Stimulated activated CD8-positive, alpha-beta memory T cell treated with anti-CD3 and anti-CD28 coated beads, Interleukin-12 subunit alpha, Interleukin-12 subunit beta, amount 100 ng/mL, for 24 hours (primary cell): ENCODE measurements at regions not wholly inside any gene's neighbourhood (a gene's known extent, or its start where the extent isn't known, plus 50 kb on each side); places are given as distances from the start of the nearest gene placed in this dataset.
"Not testable (repeated sequence)": the region's sequence is repeated elsewhere in the genome, so short reads cannot be mapped to it uniquely, and the experiment has no call there.

Source experiments
- DNase-seq: peaks from one replicate; pipeline ENCODE4 v3.0.0-alpha.2; 2020; ENCODE audit errors: extremely low read depth

DNA sequence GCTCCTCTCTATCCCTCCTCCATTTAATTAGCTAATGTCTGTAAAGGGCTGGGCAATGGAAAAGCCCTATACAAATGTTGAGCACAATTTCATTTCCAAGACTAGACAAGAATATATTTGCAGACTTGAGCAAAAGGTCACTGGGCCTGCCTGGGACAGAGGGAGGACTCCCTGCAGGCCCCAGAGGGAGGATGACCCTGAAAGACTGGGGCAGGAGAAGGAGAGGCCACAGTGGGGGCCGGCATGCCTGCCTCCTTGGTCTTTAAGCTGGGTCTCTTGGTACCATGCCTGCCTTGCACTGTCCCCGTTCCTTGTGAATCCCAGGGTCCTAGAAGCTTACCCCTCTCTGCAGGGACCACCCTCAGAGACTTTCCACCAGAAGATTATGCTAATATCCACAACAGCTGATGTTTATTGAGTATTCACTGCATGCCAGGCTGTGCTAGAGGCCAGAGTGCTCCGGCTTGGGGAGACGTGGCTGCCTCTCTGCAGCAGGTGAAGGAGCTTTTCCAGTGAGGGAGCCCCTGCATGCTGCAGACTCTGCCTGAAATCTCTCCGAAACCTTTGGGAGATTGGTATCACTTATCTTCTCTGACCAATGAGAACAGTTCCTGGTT lies 72.7 kb upstream of the HSPA9 start:
- no peak for DNase-seq

DNA sequence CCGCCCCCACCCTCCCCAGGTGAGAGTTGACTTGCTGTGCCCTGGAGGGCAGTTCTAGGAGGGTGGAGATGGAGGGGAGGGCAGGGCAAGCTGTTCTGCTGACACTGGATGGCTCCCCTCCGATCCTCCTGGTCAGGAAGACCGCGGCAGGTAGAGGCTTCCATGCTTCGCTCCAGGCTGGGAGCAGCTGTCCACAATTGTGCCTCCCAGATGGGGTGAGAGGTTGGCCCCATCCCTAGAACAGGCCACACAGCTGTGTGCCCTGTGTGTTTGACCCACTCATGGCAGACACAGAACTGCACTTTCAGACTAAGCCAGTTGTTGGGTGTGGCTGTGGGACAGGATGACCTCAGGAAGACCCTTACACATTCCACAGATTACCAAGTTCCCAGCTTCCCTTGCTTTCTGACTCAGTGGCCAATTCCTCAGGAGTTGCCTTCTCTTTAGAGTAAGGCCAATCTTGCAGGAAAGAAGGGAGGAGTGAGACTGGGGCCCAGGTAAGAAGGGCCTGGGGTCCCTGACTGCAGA lies 72.1 kb upstream of the HSPA9 start:
- DNase-seq = no peak

DNA sequence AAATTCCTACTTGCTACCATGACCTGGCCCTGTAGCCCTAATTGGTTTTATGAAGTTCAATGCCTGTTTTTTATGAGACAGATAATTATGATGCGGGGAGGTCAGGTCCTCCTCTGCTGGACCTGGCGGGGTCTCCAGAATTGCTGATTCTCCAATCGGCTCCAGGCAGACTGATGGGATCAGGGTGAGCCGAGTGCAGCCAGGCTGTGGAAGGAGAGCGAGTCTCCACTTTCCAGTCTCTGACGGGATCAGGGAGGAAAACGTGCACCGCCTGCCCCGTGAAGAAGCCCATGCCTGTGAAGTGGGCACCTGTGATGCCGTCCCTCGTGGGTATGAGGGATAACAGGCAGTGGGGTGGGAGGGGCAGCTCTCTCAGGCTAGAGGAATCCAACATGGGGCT lies 71.5 kb upstream of the HSPA9 start:
- no peak for DNase-seq

DNA sequence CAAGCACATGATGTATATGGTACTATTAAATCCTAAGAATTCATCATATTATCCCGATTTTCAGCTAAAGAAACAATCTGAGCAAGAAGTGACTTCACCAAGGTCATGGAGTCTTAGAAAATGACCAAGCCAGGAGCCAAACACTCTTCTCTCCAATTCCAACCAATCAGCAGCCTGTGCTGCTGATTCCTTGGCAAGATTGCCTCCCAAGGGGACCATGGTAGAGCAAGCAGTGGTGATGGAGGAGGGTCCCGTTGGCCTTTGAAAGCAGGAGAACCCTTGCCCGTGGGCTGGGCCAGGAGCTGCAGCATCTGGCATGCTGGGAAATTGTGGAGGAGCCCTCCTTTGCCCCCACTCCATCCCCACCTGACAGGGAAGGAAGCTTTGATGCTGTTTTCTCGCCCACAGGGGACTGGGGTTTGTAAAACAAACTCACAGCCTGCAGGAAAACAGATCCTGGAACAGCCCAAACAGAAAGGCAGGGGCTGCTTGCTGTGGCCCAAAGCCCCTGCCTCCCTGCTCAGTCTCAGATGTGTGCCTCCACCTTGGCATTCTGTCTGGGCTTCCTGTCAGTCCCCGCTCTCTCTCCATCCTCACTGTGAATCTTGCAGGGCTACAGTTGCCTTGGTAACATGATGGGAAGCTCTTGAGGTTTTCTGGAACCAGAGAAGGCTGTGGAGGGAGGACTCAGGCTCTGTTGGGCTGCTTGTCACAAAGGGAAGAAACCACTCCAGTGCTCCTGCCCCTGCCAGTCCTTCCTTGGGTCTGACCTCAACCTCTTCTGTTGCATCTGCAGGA lies 70.8 kb upstream of the HSPA9 start:
- DNase-seq = no peak

DNA sequence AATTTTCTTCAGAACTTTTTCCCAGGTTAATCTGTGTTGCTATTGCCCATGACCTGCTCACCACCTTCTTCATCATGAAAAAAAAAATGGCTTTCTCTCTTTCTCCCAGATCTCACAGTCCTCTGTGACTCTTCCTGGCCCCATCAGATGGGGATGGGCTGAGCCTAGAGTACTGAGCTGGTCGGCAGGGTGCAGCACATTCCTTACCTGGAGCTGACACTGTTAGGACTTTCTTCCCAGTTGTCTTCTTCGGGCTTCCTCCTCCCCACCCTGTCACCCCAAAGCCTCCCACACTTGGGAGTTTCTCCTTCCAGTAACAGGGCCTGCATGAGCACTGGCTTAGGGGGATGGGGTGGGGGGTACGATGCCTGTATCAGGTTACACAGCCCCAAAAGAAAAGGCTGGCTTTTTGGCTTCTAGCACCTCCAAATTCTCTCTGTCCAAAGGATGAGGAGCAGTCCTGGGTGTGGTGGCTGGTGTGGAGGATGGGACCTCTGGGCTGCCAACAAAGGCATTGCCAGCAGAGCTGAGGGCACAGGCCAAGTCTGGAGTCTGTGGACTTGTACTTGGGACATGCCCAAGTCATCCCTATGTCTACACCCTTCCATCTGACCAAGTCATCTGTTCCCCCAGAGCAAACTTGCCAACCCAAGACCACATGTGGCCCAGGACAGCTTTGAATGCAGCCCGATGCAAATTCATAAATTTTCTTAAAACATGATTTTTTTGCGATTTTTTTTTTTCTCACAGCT lies 68.0 kb upstream of the HSPA9 start:
- DNase-seq = no peak

DNA sequence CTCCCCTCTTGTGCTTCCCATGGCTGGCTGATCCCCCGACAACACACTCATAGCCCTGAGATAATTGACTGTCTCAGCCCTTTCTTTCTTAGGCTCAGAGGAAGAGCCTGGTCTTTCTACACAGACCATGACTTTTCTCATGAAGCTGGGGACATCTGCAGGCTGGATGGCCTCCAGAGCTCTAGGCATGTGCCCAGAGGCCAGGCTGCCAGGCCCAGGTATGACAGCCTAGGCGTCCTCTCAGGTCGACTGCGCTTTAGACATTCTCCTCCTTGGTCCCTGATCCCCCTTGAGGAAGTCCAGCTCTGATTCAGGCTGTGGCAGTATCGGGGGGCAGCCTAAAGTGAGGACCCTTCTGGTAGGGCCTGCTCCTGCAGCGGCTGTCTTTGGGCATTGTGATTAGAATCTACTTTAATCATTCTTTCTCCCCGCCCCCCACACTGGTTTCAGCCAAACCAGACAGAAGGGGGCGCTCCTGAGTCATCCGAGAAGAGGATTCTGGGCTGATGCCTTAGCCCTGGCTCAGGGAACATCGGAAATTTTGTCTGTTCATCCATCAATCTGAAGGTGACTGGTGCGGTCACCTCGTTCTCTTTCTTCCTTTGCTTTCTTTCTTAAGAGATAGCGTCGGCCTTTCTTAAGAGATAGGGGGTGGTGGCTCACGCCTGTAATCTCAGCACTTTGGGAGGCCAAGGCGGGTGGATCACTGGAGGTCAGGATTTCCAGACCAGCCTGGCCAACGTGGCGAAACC lies 66.5 kb upstream of the HSPA9 start:
- peak; percentile 45 for DNase-seq

DNA sequence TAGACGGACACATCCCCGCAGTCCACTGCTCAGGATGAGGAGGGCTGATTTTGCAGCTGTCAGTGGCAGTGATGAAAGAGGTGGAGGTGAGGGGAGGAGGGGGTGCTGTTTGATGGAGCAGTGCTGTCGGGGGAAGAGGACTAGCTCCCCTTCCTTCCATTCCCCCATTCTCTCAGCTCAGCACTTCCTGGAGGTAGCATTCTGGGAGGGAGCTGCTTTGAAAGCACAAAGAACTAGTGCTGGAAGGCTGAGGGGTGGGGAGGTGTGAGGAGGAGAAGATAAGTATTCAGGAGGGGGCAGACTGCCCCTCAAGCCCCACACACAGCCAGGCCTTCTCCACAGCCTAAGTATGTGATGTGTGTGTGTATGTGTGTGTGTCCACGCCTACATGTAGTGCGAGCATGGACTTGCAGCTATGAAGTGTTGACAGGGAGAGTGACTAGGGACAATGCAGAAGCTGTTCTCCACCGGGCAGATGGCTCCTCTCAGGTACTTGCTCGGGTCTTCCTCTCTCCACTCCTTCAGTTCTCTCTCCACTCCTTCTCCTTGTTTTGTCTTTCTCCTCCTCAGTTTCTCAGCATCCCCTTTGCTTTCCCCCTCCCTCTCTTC lies 65.5 kb upstream of the HSPA9 start:
- no peak for DNase-seq

DNA sequence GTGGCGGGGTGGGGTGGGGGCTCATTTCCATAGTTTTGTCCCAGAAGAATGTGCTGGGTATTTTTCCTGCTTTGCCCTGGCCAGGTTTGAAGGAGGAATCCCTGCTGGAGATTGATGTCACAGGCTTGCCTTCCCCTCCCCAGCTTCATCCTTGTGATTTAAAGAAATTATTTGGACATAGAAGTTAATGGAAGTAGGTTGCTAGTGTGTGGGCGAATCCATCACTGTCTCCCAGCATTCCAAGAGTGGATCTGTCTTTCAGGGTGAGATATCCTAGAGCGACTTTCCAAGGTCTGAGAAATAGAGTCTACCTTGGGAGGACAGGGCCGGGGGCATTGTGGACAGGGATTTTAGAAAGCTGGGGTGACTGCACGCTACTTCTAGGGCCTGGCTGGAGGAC lies 64.9 kb upstream of the HSPA9 start:
- no peak for DNase-seq

DNA sequence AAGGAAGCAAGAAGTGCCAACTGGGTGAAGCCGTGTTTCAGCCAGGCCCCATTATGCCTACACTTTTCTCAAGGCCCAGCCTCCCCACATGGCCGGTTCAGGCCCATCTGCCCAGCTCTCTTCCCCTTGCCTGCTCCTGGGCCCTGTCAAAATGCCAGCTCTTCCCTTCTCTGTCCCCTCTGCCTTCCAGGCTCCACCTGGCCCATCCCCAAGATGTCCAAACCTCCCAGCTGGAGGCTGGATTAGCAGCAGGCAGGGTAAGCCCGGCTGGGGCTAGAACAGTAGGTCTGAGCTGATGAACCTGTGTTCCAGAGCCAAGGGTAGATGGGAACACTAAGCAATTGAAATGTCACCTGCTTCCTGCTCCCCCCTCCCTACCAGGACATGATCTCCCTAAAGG lies 64.1 kb upstream of the HSPA9 start:
- no peak for DNase-seq

DNA sequence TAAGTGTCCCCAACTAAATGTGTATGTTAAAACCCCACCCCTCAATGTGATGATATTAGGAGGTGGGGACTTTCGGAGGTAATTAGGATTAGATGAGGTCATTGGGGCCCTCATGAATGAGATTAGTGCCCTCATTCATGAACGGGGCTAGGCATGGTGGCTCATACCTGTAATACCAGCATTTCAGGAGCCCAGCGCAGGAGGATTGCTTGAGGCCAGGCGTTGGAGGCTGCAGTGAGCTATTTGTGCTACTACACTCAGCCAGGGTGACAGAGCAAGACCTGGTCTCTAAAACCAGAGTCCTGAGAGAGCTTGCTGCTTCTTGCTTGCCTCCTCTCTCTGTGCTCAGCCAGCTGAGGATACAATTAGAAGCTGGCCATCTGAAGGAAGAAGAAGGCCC lies 62.1 kb upstream of the HSPA9 start:
- no peak for DNase-seq

DNA sequence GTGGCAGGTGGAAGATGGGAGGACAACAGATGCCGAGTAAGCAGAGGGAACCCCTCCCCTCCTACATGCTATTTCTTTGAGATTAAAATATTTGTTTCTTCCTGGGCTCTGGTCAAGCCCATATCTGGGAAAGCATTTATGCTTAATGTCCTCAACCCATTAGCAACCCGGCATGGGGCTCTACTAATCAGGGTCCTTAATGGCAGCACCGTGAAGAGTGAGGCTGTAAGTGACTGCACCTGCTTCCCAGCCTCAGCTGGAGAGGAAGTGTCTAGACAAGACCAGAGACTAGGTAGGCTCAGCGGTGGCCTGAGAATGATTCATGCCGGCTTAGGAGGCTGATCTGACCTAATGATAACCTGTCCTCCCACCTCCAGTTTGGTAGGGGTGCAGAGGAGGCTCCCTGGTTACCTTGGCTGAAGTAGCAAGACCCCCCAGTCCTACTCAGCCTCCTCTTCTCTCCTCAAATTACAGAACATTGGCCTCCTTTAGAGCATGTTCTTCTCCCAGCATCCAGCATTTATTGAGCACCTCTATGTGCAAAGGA lies 61.3 kb upstream of the HSPA9 start:
- no peak for DNase-seq

DNA sequence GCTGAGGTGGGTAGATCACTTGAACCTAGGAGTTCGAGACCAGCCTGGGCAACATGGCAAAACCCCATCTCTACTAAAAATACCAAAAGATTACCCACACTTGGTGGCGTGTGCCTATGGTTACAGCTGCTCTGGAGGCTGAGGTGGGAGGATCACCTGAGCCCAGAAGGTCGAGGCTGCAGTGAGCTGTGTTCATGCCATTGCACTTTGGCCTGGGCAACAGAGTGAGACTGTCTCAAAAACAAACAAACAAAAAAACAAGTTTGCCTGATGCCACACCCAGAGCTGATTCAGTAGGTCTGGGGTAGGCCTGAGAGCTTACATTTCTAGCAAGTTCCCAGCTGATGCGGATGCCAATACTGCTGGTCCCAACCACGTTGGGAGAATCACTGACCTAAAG lies 60.5 kb upstream of the HSPA9 start:
- DNase-seq = no peak

DNA sequence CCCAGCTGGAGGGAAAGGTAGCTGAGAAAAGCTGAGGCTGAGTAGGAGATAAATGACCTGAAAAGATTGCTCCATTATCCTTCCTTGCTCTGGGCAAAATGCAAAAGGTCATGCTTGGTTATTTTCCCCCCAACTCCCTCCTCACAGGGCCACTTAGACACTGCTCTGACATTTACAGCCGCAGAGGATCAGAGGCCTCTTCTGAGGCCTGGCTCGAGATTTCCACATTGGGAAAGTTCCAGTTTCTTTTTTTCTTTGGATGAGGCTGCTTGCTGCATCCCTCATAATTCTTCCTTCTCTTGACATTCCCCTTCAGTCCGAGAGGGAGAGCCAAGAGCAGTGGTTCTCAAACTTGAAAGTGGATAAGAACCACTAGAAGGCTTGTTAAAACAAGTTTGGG lies 60.1 kb upstream of the HSPA9 start:
- DNase-seq = no peak

DNA sequence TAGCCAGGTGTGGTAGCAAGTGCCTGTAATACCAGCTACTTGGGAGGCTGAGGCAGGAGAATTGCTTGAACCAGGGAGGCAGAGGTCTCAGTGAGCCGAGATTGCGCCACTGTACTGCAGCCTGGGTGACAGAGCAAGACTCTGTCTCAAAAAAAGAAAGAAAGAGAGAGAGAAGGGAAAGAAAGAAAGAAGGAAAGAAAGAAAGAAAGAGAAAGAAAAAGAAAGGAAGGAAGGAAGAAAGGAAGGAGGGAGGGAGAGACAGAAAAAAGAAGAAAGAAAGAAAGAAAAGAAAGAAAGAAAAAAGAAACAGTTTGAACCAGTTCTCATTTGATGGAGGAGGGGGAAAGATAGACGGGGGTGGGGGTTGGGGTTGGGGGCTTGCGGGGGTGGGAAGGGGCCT lies 59.6 kb upstream of the HSPA9 start:
- DNase-seq = not testable (repeated sequence)

DNA sequence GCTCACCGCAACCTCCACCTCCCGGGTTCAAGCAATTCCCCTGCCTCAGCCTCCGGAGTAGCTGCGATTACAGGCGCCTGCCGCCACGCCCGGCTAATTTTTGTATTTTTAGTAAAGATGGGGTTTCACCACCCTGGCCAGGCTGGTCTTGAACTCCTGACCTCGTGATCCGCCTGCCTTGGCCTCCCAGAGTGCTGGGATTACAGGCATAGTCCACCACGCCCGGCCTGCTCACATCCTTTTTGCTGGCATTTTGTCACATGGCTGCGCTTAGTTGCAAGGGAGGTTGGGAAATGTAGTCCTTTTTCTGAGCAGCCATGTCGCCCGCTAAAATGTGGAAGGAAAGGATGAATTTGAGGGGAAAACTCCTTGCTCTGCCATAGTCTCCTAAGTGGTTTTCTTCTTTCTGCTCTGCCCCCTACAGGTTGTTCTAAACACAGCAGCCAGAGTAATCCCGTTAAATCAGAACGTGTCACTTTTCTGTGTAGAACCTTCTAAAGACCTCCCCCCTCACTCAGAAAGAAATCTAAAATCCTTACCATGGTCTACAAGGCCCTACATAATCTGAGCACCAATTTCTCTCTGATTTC lies 57.8 kb upstream of the HSPA9 start:
- DNase-seq = no peak

DNA sequence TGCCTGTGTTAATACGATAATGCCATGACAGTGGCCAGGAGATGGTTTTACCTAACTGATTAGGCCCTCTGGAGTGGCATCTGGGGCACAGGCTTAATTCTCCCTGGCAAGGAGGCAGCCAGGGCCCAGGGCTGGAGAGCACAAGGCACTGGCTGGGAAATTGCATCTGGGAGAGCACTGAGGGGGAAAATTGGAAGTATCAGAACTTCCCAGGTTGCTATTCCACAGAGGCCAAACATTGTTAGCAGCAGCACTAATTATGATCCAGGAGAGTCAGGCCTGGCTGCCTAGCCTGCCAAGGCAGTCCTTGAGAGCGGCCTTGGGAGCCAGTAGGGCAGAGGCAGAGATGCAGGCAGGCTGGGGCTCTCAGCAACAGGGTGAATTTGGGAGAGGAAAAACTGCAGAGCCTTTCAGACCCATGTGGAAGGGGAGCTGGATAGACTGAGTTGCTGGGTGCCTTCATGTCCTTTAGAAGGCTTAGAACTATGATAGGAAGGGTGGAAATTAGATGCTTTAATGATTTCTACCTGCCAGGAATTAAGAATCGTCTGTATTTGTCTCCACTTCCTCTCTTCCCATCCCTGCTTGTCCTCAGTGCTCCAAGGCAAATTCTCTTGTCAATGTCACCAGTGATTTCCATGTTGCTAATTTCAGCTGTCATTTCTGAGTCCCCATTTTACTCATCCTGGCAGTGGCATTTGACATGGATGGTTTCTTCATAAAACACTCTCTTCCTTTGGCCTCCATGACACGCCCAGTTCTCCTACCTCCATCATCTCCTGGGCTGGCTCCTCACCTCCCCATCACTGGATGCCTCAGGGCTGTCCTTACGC lies 56.1 kb upstream of the HSPA9 start:
- DNase-seq = no peak

DNA sequence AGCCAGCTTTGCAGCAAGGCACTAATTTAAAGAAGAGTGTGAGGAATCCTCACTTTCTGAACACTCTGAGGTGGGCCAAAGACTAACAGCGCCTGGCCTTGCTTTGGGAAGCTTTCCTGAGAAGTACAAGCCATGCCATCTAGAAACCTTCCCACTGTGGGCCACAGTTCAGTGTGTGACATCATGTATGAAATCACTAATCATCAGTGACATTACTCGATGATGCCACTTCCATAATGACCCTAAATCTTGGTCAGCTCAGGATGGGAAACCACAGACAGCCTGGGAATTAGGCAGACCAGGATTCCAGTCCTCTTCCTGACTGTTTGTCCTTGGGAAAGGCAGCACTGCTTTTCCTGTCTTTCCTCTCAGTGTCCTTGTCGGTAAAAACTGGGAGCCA lies 54.2 kb upstream of the HSPA9 start:
- DNase-seq = no peak

DNA sequence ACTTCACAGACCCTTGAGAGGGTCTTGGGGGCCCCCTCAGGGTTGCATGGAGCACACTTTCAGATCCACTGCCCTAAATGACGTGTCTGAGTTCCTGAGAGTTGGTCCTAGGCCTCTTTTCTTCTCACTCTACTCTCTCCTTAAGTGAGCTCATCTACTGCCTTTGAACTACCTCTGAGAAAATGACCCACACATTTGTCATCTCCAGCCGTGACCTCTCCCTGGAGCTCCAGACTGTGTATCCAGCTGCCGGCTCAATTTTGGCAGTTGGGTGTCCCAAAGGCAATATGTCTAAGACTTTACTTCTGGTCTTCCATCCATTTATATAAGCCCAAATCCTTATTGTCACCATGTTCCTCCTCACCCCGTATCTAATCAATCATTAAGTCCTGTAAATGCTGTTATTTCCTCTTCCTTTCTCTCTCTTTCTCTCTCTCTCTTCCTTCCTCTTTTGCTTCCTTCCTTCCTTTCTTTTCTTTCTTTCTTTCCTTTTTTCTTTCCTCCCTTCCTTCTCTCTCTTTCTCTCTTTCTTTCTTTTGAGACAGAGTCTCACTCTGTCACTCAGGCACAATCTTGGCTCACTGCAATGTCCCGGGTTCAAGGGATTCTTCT lies 51.2 kb upstream of the HSPA9 start:
- no peak for DNase-seq

DNA sequence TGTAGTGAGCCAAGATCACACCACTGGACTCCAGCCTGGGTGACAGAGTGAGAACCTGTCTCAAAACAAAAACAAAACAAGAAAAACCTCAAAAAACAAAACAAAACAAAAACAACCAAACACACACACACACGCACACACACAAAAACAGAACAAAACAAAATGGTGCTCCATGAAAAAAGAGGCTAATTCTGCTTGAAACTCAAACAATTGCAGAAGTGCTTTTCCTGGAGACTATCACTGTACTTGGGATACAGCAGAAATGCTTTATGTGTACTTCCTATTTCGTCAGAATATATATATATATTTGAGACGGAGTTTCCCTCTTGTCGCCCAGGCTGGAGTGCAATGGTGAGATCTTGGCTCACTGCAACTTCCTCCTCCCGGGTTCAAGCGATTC lies 49.9 kb upstream of the HSPA9 start:
- no peak for DNase-seq
